ENCODE measurements at regions not wholly inside any gene's neighbourhood (a gene's known extent, or its start where the extent isn't known, plus 50 kb on each side); places are given as distances from the start of the nearest gene placed in this dataset.
"Not testable (repeated sequence)": the region's sequence is repeated elsewhere in the genome, so short reads cannot be mapped to it uniquely, and the experiment has no call there.

DNA sequence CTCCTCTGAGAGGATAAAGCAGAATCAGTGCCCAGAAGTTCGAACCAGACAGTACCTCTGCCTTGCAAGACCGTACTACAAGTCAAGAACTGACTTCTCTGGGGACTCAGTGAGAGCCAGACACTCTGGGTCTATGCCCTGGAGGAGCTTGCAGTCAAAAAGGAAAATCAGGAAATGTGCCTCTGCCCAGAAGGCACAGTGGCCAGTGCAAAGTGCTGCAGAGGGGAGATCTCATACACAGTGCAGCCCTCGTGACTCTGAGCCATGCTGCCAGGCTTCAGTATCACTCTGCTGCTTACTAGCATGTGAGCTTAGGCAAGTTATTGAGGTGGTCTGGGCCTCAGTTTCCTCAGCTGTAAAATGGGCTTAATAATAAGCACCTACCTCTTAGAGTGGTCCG lies 144.0 kb upstream of the NPY start:
- DNase-seq, result no peak

DNA sequence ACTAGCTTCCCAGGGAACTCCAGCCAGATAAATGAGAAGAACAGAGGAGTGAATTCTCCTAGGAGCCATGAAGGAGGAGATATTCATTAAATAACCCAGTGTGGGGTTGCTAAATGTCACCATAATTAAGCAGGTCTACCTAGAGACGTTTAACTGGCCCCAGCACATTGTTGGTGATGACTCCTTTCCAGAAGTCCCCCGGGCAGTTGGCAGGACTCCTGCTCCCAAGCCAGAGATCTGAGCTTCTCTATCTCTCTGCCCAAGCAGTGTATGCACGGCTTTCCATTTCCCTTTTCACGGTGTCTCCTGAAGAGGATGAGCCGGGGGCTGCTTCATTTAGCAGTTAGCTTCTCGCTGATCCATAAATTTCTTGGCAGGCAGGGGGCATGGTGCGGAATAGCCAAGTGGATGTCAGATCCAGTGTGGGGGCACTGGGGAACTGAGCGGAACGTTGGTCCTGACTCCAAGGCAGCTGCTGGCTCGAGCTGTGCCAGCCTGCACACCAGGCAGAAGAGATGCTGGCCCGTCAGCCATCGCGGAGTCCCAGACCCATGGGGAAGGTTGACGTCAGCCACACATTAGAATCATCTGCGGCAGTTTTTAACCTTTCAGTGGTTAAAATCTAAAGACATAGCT lies 142.0 kb upstream of the NPY start:
- DNase-seq, result no peak

DNA sequence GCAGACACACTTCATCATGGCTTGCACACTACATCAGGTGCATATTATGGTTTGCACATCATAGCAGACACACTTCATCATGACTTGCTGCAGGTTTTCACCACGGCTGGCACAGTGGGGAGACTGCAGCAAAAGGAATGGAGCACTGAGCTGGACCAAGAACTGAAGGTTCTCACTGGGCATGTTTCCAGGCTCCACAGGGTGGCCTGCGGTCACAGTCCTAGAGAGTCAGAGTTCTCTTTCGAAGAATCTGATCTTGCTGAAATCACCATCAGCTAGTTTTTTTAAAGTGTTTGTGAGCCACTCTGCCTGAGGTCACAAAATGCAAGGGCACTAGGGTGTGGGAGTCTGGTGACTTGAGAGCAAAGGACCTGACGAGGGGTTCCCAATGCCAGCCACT lies 140.4 kb upstream of the NPY start:
- DNase-seq, result no peak

DNA sequence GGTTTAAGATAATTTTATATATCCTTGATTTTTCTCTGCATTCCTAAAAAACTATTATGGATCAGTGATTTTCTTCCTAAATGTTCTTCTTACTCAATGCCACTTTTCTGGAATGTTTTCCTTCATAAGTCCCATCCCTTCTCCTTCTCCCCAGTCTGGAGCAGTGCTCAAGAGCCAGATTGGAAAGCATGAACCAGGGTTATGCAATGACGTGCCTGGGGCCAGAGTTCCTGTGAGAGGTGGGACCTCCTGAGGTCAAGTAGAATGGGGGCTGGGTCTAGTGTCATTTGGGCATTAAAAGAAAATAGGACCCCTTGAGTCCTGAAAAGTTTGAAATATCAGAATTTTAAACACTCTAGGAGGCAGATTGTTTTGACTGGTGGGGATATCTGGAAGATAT lies 132.0 kb upstream of the NPY start:
- no peak for DNase-seq

GRCh38 chr7:24152356-24152755 lies 131.6 kb upstream of the NPY start:
- no peak for DNase-seq

- no peak for DNase-seq
Observed at GRCh38 chr7:24152877-24153472, 131.0 kb upstream of the NPY start.

DNA sequence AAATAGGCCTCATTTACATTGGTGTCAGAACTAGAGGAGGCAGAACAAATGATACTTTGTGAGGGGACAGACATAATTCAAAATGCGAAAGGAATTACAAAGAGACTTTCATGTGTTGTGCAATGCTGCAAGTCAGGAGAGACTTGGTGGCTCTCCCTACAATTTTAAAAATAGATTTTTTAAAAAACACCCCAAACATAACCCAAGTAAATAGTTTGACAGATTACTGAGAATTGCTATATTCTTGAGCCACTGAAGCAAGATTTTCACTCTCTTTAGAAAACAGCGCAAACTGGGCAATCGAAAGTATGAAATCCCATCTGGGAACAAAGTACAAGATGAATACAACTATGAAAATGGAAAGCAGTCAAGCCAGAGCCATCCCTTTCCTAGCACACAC lies 126.3 kb upstream of the NPY start:
- no peak for DNase-seq

GRCh38 chr7:24158975-24159374 lies 125.0 kb upstream of the NPY start:
- DNase-seq, result no peak

GRCh38 chr7:24164401-24164800 lies 119.6 kb upstream of the NPY start:
- DNase-seq, result no peak

- no peak for DNase-seq
Observed at GRCh38 chr7:24169077-24169624, 114.8 kb upstream of the NPY start.

DNA sequence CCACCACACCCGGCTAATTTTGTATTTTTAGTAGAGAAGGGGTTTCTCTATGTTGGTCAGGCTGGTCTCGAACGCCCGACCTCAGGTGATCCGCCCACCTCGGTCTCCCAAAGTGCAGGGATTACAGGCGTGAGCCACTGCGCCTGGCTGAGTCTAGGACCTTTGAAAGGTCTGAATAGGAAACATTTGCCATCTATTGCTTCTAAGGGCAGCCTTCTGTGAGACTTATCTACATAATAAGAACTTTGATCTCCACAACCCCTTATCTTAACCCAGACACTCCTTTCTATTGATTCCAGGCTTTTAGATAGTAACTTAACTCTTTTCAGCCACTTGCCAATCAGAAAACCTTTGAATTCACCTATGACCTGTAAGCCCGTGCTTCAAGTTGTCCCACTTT lies 112.0 kb upstream of the NPY start:
- DNase-seq, result not testable (repeated sequence)

- no peak for DNase-seq
Observed at GRCh38 chr7:24172856-24173255, 111.1 kb upstream of the NPY start.

DNA sequence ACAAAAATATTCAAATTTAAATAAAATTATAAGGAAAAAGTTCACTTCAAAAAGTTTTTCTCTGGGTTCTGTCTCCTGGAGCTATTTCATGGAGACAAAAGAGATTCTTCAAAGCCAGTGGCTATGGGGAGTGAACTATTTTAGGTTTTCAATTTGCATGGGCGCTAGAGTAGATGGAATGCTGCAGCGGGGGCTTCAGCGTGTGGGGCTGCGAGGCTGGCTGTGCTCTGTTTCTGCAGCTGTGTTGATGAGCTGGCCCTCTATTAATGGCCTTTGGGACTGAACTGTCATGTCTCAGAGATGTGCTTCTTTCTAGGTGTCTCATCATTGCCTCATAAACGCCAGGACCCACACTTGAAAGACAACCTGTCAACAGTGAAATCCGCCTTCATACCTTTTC lies 108.4 kb upstream of the NPY start:
- no peak for DNase-seq

DNA sequence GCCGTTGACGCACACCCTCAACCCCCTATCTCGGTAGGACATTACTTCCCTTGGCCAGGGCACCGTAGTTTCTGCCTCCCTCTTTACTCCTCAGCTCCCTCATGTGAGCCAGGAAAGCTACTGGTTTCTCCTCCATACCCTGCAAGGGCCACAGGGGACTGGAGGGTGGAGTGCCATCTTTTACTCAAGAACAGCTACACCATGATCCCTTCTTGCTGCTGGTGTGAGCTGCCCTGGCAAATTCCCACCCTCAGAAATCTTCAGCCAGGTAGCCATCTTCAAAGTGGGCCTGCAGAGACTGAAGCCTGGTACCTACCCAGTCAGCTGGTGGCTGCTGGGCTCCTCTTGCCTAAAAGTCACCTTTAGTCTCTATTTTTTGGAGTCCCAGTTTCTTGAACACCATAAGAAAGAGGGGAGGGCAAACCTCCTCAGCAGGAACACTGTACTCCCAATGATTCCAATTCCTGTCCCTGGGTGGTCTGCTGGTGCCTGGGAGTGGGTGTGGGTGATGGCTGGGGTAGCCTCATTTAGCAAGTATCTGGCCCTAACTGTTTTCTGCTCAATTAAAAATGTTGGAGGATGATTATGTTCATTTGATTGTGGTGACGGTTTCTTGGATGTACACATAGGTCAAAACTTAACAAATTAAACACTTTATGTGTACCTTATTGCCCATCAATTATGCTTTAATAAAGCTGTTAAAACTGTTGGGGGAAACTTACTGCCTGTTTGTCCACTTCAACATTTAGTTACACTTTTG lies 105.0 kb upstream of the NPY start:
- no peak for DNase-seq

- DNase-seq, result no peak
Observed at GRCh38 chr7:24191362-24191761, 92.6 kb upstream of the NPY start.

GRCh38 chr7:24192053-24192452 lies 91.9 kb upstream of the NPY start:
- no peak for DNase-seq

GRCh38 chr7:24192691-24193090 lies 91.3 kb upstream of the NPY start:
- no peak for DNase-seq

- no peak for DNase-seq
Observed at GRCh38 chr7:24197852-24198251, 86.1 kb upstream of the NPY start.

DNA sequence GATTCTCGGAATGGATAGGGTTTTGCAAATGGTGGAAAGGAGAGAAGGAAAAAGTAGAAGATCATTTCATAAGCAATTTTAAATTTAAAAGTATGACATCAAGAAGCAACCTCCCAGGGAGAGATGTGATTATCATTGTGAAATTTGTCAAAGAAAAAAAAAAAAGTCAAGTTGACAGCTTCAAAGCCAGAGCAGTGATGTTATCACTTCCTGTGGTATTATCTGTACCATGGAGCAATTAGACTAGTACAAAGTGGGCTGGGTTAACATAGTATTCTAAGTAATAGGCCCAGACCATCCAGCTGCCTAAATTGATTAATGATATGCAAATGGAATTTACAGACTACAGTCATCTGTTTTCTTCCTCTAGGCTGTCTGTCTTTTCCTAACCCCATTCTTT lies 84.0 kb upstream of the NPY start:
- no peak for DNase-seq

DNA sequence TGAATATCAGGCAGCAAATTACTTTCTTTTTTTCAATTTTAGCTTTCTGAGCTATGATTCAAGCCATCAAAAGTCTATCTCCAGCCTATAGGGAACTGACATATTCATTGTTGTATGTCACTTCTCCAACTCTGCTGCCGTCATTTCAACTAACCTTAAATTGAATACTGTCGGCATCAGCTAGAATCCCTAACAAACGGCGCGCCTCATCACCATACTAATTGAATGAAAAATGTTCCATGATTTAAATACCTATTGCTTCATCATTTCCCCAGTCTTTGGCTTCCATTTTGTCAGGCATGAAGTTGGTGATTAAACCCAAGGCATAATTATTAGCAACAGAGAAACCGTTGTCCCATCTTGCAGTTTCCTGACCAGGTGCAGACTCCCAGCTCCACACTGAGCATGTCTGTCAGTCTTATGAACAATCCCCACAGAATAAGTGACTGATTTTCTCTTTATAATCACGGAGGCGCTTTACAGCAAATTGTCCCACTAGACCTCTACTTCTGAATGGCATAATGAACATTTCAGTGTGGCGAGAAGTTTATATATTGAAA lies 83.5 kb upstream of the NPY start:
- DNase-seq, result no peak

- DNase-seq, result no peak
Observed at GRCh38 chr7:24201226-24201625, 82.8 kb upstream of the NPY start.

- DNase-seq, result no peak
Observed at GRCh38 chr7:24212073-24212472, 71.9 kb upstream of the NPY start.

GRCh38 chr7:24213311-24213710 lies 70.7 kb upstream of the NPY start:
- no peak for DNase-seq

DNA sequence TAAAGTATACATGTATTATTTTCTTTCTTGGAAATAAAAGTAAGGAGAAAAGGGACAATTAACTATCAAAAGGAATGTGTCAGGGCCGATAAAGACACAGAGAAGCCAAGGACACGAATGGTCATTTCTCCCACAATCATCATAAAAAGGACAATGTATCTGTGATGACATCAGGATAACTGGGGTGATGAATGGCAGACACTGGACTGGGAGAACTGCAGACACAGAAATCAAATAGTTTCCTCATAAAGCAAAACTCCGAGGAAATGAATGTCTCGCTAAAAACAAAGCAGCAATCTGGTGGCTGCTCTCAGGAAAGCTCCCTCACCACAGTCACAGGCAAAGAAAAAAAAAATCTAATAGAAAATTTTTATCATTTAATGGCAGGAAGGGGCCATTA lies 69.3 kb upstream of the NPY start:
- no peak for DNase-seq
